NT2/D1 (cell line): ENCODE measurements at regions not wholly inside any gene's neighbourhood (a gene's known extent, or its start where the extent isn't known, plus 50 kb on each side); places are given as distances from the start of the nearest gene placed in this dataset.

Experiments used
- YY1 ChIP-seq: IDR thresholded peaks from 2 replicates; pipeline ENCODE4 v1.6.1; 2011; ENCODE audit not compliant: insufficient read length, insufficient read depth
- ZNF274 ChIP-seq: IDR thresholded peaks from 2 replicates; pipeline ENCODE4 v1.6.1; 2011; ENCODE audit warnings: mild to moderate bottlenecking, low read depth, low read length

DNA sequence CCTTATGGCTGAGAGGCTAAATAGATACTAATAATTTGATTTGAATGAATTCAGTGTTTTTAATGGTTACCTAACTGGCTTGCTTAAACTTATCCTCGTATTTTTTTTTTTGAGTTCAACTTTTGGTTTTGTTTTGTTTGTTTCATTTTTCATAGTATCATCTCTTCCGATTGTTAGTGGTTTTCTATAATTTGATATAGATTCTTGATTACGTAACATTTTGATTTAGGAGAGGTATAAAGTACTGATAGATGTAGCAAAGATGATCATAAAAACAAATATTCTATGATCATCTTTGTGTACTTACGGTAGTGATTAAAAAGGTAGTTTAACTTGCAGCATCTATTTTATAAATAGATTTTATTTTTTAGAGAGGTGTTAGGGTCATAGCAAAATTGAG, 93.0 kb downstream of the ALX1 start:
- no peak for TF ChIP-seq YY1
- TF ChIP-seq ZNF274: no peak
